Endothelial cell of hepatic sinusoid (primary cell): ENCODE measurements at regions not wholly inside any gene's neighbourhood (a gene's known extent, or its start where the extent isn't known, plus 50 kb on each side); places are given as distances from the start of the nearest gene placed in this dataset.

ENCODE experiments used
- in situ Hi-C: cut with HindIII; loops from 2 replicates; pipeline ENCODE4 v1.10.0; 2017; ENCODE audit warnings: low sequenced_read_pairs

- in situ Hi-C loops, result no loop called here
Observed at GRCh38 chr18:60754413-60755009, 381.9 kb upstream of the MC4R start.

- in situ Hi-C loops, result no loop called here
Observed at GRCh38 chr18:60755134-60755533, 382.6 kb upstream of the MC4R start.

- in situ Hi-C loops, result no loop called here
Observed at GRCh38 chr18:60775978-60776377, 403.4 kb upstream of the MC4R start.

GRCh38 chr18:60784161-60784560 lies 411.6 kb upstream of the MC4R start:
- in situ Hi-C loops, result no loop called here

GRCh38 chr18:60794802-60795201 lies 422.2 kb upstream of the MC4R start:
- in situ Hi-C loops, result no loop called here

GRCh38 chr18:60804415-60804814 lies 431.8 kb upstream of the MC4R start:
- in situ Hi-C loops, result no loop called here

- in situ Hi-C loops, result no loop called here
Observed at GRCh38 chr18:60809937-60810336, 437.4 kb upstream of the MC4R start.

- in situ Hi-C loops, result no loop called here
Observed at GRCh38 chr18:60812921-60813320, 440.3 kb upstream of the MC4R start.

GRCh38 chr18:60826346-60826745 lies 453.8 kb upstream of the MC4R start:
- in situ Hi-C loops, result no loop called here

- in situ Hi-C loops, result no loop called here
Observed at GRCh38 chr18:60831971-60832370, 459.4 kb upstream of the MC4R start.

GRCh38 chr18:60838677-60839076 lies 466.1 kb upstream of the MC4R start:
- in situ Hi-C loops, result no loop called here

- in situ Hi-C loops, result no loop called here
Observed at GRCh38 chr18:60846396-60846795, 473.8 kb upstream of the MC4R start.

GRCh38 chr18:60847517-60847916 lies 474.9 kb upstream of the MC4R start:
- in situ Hi-C loops, result no loop called here

GRCh38 chr18:60861575-60861974 lies 471.7 kb upstream of the CDH20 start:
- in situ Hi-C loops, result no loop called here

- in situ Hi-C loops, result no loop called here
Observed at GRCh38 chr18:60862988-60863387, 470.2 kb upstream of the CDH20 start.

- in situ Hi-C loops, result no loop called here
Observed at GRCh38 chr18:60865801-60866200, 467.4 kb upstream of the CDH20 start.

GRCh38 chr18:60870261-60871153 lies 462.7 kb upstream of the CDH20 start:
- in situ Hi-C loops, result no loop called here

- in situ Hi-C loops, result no loop called here
Observed at GRCh38 chr18:60872434-60872833, 460.8 kb upstream of the CDH20 start.

GRCh38 chr18:60873708-60874107 lies 459.5 kb upstream of the CDH20 start:
- in situ Hi-C loops, result no loop called here

- in situ Hi-C loops, result no loop called here
Observed at GRCh38 chr18:60875957-60876507, 457.2 kb upstream of the CDH20 start.

GRCh38 chr18:60880184-60880583 lies 453.0 kb upstream of the CDH20 start:
- in situ Hi-C loops, result no loop called here

- in situ Hi-C loops, result no loop called here
Observed at GRCh38 chr18:60883587-60883986, 449.6 kb upstream of the CDH20 start.
